GM12878 (cell line): ENCODE measurements at regions not wholly inside any gene's neighbourhood (a gene's known extent, or its start where the extent isn't known, plus 50 kb on each side); places are given as distances from the start of the nearest gene placed in this dataset.

Experiments
- ATAC-seq: fragments of 200-7000 bp; cut with Tn5 transposase; 3 replicates; pipeline ENCODE4 v1.9.1; 2020; ENCODE audit warnings: mild to moderate bottlenecking, moderate library complexity
- BruUV-seq: library from RNA; stranded (reverse); fragments of 400-500 nt; replicated peaks from 2 replicates; lab custom pipeline; 2021; lab: Mats Ljungman, UMichigan
- CTCF ChIA-PET: fragments of 300-600 bp; sonication (Branson Sonifier 250); formaldehyde crosslinking; extraction: SDS; loops from one replicate; lab custom pipeline; 2021; ENCODE audit warnings: inconsistent platforms; lab: Yijun Ruan, JAX
- POLR2A ChIA-PET: fragments of 350-600 bp; formaldehyde crosslinking; extraction: SDS; loops from one replicate; lab custom pipeline; 2021; ENCODE audit warnings: inconsistent platforms; lab: Charles Lee
- RAD21 ChIA-PET: fragments of 300-600 bp; sonication (Branson Sonifier 250); formaldehyde crosslinking; loops from one replicate; lab custom pipeline; 2023; ENCODE audit warnings: antibody characterized with exemption; ENCODE audit not compliant: unreplicated experiment; lab: Charles Lee
- SMC1A ChIA-PET: fragments of 300-600 bp; sonication (Branson Sonifier 250); formaldehyde crosslinking; loops from one replicate; lab custom pipeline; 2023; ENCODE audit not compliant: unreplicated experiment, uncharacterized antibody; lab: Charles Lee
- DNase-seq: peaks from one replicate; pipeline ENCODE4 v3.0.0-alpha.2; 2011; ENCODE audit warnings: low read depth, low spot score
- FAIRE-seq: peaks from 3 replicates; lab custom pipeline; 2011; peaks lifted over from hg19 to GRCh38; lab: Jason Lieb, UNC
- H2AFZ ChIP-seq: 2 replicates; pipeline ENCODE4 v1.6.0; 2011; ENCODE audit warnings: low read depth, low read length, control low read depth; ENCODE audit not compliant: control insufficient read depth
- H3K27ac ChIP-seq: 2 replicates; pipeline ENCODE4 v1.5.1; 2011; ENCODE audit warnings: control low read depth; ENCODE audit not compliant: control insufficient read depth, insufficient read depth
- H3K27me3 ChIP-seq, 2 experiments: replicated peaks in 1 of 2; 2 replicates each; pipeline versions ENCODE4 v1.6.0 to v1.6.1; 2011; ENCODE audit warnings: low read length in 1 of 2; ENCODE audit not compliant: control insufficient read depth in 2 of 2, insufficient read depth in 2 of 2
- H3K36me3 ChIP-seq, 2 experiments: 2 replicates each; pipeline ENCODE4 v1.5.1; 2011; ENCODE audit warnings: low read length in 1 of 2; ENCODE audit not compliant: control insufficient read depth in 2 of 2, insufficient read depth in 2 of 2
- H3K4me1 ChIP-seq: 2 replicates; pipeline ENCODE4 v1.6.1; 2011; ENCODE audit warnings: mild to moderate bottlenecking, low read length, moderate library complexity, mixed read lengths; ENCODE audit not compliant: control insufficient read depth, insufficient read depth
- H3K4me2 ChIP-seq: 2 replicates; pipeline ENCODE4 v1.6.0; 2011; ENCODE audit warnings: control low read depth; ENCODE audit not compliant: control insufficient read depth, insufficient read depth
- H3K4me3 ChIP-seq: fragments of 200-600 bp; sonication (generic); 2 replicates; pipeline ENCODE4 v1.5.1; 2016
- H3K79me2 ChIP-seq: 2 replicates; pipeline ENCODE4 v1.6.0; 2011; ENCODE audit warnings: low read length; ENCODE audit not compliant: control insufficient read depth, insufficient read depth
- H3K9ac ChIP-seq: 2 replicates; pipeline ENCODE4 v1.8.0; 2011; ENCODE audit warnings: low read length, control low read depth, mixed read lengths; ENCODE audit not compliant: control insufficient read depth, insufficient read depth
- H3K9me3 ChIP-seq: replicated peaks from 3 replicates; pipeline ENCODE4 v1.5.1; 2011; ENCODE audit warnings: mild to moderate bottlenecking, low read length; ENCODE audit not compliant: control insufficient read depth, insufficient read depth
- H4K20me1 ChIP-seq: 2 replicates; pipeline ENCODE4 v1.6.0; 2011; ENCODE audit not compliant: control insufficient read depth, insufficient read depth
- BCL3 ChIP-seq: IDR thresholded peaks from 2 replicates; pipeline ENCODE4 v1.6.1; 2011; ENCODE audit warnings: borderline replicate concordance, low read depth, mild to moderate bottlenecking, moderate library complexity, low read length; ENCODE audit not compliant: insufficient read depth, poor library complexity, severe bottlenecking
- BMI1 ChIP-seq: fragments of 450-650 bp; IDR thresholded peaks from 2 replicates; pipeline ENCODE4 v1.6.1; 2016; ENCODE audit warnings: mild to moderate bottlenecking, moderate library complexity, borderline replicate concordance
- CEBPB ChIP-seq, 2 experiments: fragments of 150-350 bp in 1 of 2; IDR thresholded peaks; 2 replicates each; pipeline ENCODE4 v1.6.1; 2012 to 2014; ENCODE audit warnings: low read depth in 2 of 2, low read length in 2 of 2, borderline replicate concordance in 1 of 2, inconsistent platforms in 1 of 2
- CHD4 ChIP-seq: fragments of 200-600 bp; sonication (generic); IDR thresholded peaks from 2 replicates; pipeline ENCODE4 v1.6.1; 2016; ENCODE audit warnings: mild to moderate bottlenecking
- EGR1 ChIP-seq, 2 experiments: IDR thresholded peaks; 1 replicate in 1 of 2; 2 replicates in 1 of 2; pipeline ENCODE4 v1.6.1; 2011 to 2012; ENCODE audit warnings: low read depth in 2 of 2, low read length in 2 of 2, borderline replicate concordance in 1 of 2, mild to moderate bottlenecking in 1 of 2, moderate library complexity in 1 of 2
- EP300 ChIP-seq, 2 experiments: fragments of 150-350 bp in 1 of 2; IDR thresholded peaks; 2 replicates each; pipeline ENCODE4 v1.6.1; 2011 to 2012; ENCODE audit warnings: low read depth in 2 of 2, low read length in 2 of 2, borderline replicate concordance in 1 of 2, improper control_type of control experiment in 1 of 2, inconsistent platforms in 1 of 2; ENCODE audit not compliant: control insufficient read depth in 1 of 2
- HDGF ChIP-seq: fragments of 450-650 bp; IDR thresholded peaks from 2 replicates; pipeline ENCODE4 v1.6.1; 2016; ENCODE audit warnings: antibody characterized with exemption
- HSF1 ChIP-seq: fragments of 150-350 bp; IDR thresholded peaks from 2 replicates; pipeline ENCODE4 v1.6.1; 2014; ENCODE audit warnings: mild to moderate bottlenecking, low read depth, low read length
- IKZF2 ChIP-seq, 2 experiments: fragments of 450-650 bp; IDR thresholded peaks; 2 replicates each; pipeline ENCODE4 v1.6.1; 2017; ENCODE audit warnings: mild to moderate bottlenecking in 2 of 2, moderate library complexity in 2 of 2
- IRF4 ChIP-seq: IDR thresholded peaks from 2 replicates; pipeline ENCODE4 v1.6.1; 2011; ENCODE audit warnings: low read depth, low read length
- NFYA ChIP-seq: IDR thresholded peaks from 2 replicates; pipeline ENCODE4 v1.6.1; 2011; ENCODE audit warnings: low read depth, mild to moderate bottlenecking, low read length, improper control_type of control experiment, borderline replicate concordance
- PAX5 ChIP-seq: IDR thresholded peaks from 2 replicates; pipeline ENCODE4 v1.6.1; 2011; ENCODE audit warnings: low read depth, low read length, borderline replicate concordance
- RAD21 ChIP-seq: IDR thresholded peaks from 2 replicates; pipeline ENCODE4 v1.6.1; 2011; ENCODE audit warnings: mild to moderate bottlenecking, low read depth, low read length, moderate library complexity; ENCODE audit not compliant: insufficient read depth
- SIX5 ChIP-seq: IDR thresholded peaks from 2 replicates; pipeline ENCODE4 v1.6.1; 2011; ENCODE audit warnings: mild to moderate bottlenecking, low read depth, low read length, moderate library complexity; ENCODE audit not compliant: severe bottlenecking
- SMARCA5 ChIP-seq: fragments of 450-650 bp; IDR thresholded peaks from 2 replicates; pipeline ENCODE4 v1.6.1; 2017; ENCODE audit warnings: mild to moderate bottlenecking
- TARDBP ChIP-seq: IDR thresholded peaks from 2 replicates; pipeline ENCODE4 v1.6.1; 2016; ENCODE audit warnings: borderline replicate concordance
- TCF3 ChIP-seq: IDR thresholded peaks from 2 replicates; pipeline ENCODE4 v1.6.1; 2012; ENCODE audit warnings: low read depth, mild to moderate bottlenecking, low read length, borderline replicate concordance; ENCODE audit not compliant: insufficient read depth
- TCF7 ChIP-seq: IDR thresholded peaks from 2 replicates; pipeline ENCODE4 v1.6.1; 2014; ENCODE audit warnings: antibody characterized with exemption, borderline replicate concordance
- USF1 ChIP-seq: IDR thresholded peaks from 2 replicates; pipeline ENCODE4 v1.6.1; 2011; ENCODE audit warnings: borderline replicate concordance, low read depth, mild to moderate bottlenecking, moderate library complexity, mixed read lengths, low read length; ENCODE audit not compliant: insufficient read depth; ENCODE audit errors: extremely low read length
- WGBS: methylation state at CpG from one replicate; pipeline ENCODE4 v1.1.6; 2016; ENCODE audit warnings: low lambda C conversion rate; ENCODE audit not compliant: insufficient replicate concordance, insufficient coverage; ENCODE audit errors: missing lambda C conversion rate; 5-methylcytosine and 5-hydroxymethylcytosine counted together
- in situ Hi-C: fragments of 300-500 bp; cut with MboI; formaldehyde crosslinking; loops from 9 replicates; pipeline ENCODE4 v1.14.3; 2018; ENCODE audit warnings: mixed read lengths
- intact Hi-C: fragments of 100-400 bp; cut with micrococcal nuclease; formaldehyde crosslinking; loops from one replicate; pipeline ENCODE4 v1.14.2; 2022; ENCODE audit not compliant: unreplicated experiment

- WGBS: 59% methylated on average over 2 of the region's 2 CpGs
- Histone ChIP-seq H3K4me1 (peaks cover 2% of the 10 kb centered on the region; the same call in 1 of the 2 replicates), H3K4me2 (no peak overlapping the region), H3K4me3 (no peak overlapping the region), H3K9me3 (no peaks in the 10 kb centered on the region)
- intact Hi-C loops: no loop called here
- CTCF ChIA-PET: interaction anchor here (0.7 kb wide), 1 partner anchor 1171 kb away, joined by 3 read pairs; no protein-coding TSS in a partner anchor
- no TSS peak for BruUV-seq
- RAD21 ChIA-PET: no interaction called here
- no peak for TF ChIP-seq SMARCA5
- TF ChIP-seq TCF3: no peak
- TF ChIP-seq BCL3: no peak
- TF ChIP-seq SIX5: no peak
- no peak for TF ChIP-seq BMI1
- no peak for TF ChIP-seq EGR1 (IDR thresholded peaks at IDR 0.05; ENCODE audit: borderline replicate concordance in 1 of 2, low read depth in 2 of 2, low read length in 2 of 2)
- no peak for TF ChIP-seq PAX5
- TF ChIP-seq NFYA: no peak
- TF ChIP-seq IRF4: no peak
- TF ChIP-seq EP300 (IDR thresholded peaks at IDR 0.05; ENCODE audit: borderline replicate concordance in 1 of 2, control insufficient read depth in 1 of 2, low read depth in 2 of 2, low read length in 2 of 2): no peak
- no peak for TF ChIP-seq IKZF2 (IDR thresholded peaks at IDR 0.05)
- no peak for TF ChIP-seq HDGF
- TF ChIP-seq HSF1: no peak
- TF ChIP-seq TCF7: no peak
- TF ChIP-seq RAD21: no peak
- no peak for TF ChIP-seq CEBPB (IDR thresholded peaks at IDR 0.05; ENCODE audit: borderline replicate concordance in 1 of 2, low read depth in 2 of 2, low read length in 2 of 2)
- TF ChIP-seq TARDBP: no peak
- no peak for TF ChIP-seq USF1
- no peak for TF ChIP-seq CHD4
- TF ChIP-seq, all 136 proteins: peak for 0
- no peaks in the 10 kb centered on the region for H4K20me1 ChIP-seq
- peak; percentile 27 for FAIRE-seq
- in situ Hi-C loops: no loop called here
- H3K27me3 ChIP-seq: no peaks in the 10 kb centered on the region
- POLR2A ChIA-PET: no interaction called here
- SMC1A ChIA-PET: no interaction called here
- H3K79me2 ChIP-seq: no peaks in the 10 kb centered on the region
- no peak for ATAC-seq
- H3K27ac ChIP-seq: no peak overlapping the region
- H3K36me3 ChIP-seq: no peaks in the 10 kb centered on the region
- peak overlapping the region; percentile 41; the same call in 1 of the 2 replicates for H2AFZ ChIP-seq
- H3K9ac ChIP-seq: no peak overlapping the region
- no peak for DNase-seq
Measured at GRCh38 chr10:31151301-31151700, 119.6 kb upstream of the ZNF438 start.
